Mesendoderm (in vitro differentiated cells): ENCODE measurements at regions not wholly inside any gene's neighbourhood (a gene's known extent, or its start where the extent isn't known, plus 50 kb on each side); places are given as distances from the start of the nearest gene placed in this dataset.

Experiments used
- DNase-seq: peaks from one replicate; pipeline ENCODE4 v3.0.0; 2013
- H2AK5ac ChIP-seq: 2 replicates; pipeline ENCODE4 v1.6.1; 2013; ENCODE audit warnings: low read length, inconsistent platforms
- H2BK120ac ChIP-seq: 2 replicates; pipeline ENCODE4 v1.6.1; 2013; ENCODE audit warnings: low read depth, mild to moderate bottlenecking, low read length, moderate library complexity, mixed read lengths
- H2BK15ac ChIP-seq: replicated peaks from 2 replicates; pipeline ENCODE4 v1.6.1; 2013; ENCODE audit warnings: low read depth, mild to moderate bottlenecking, moderate library complexity
- H2BK5ac ChIP-seq: 2 replicates; pipeline ENCODE4 v1.6.1; 2013; ENCODE audit warnings: low read length, inconsistent platforms
- H3K18ac ChIP-seq: 2 replicates; pipeline ENCODE4 v1.6.1; 2013; ENCODE audit warnings: mild to moderate bottlenecking, low read length, mixed read lengths
- H3K23ac ChIP-seq: one replicate; pipeline ENCODE4 v1.6.1; 2013; ENCODE audit warnings: low read length
- H3K27ac ChIP-seq: 2 replicates; pipeline ENCODE4 v1.5.1; 2013; ENCODE audit warnings: low read depth, mild to moderate bottlenecking, inconsistent platforms, low read length, moderate library complexity
- H3K27me3 ChIP-seq: 2 replicates; pipeline ENCODE4 v1.6.1; 2013; ENCODE audit warnings: low read length, control low read depth, mild to moderate bottlenecking, inconsistent platforms; ENCODE audit not compliant: insufficient read depth, poor library complexity
- H3K36me3 ChIP-seq: 2 replicates; pipeline ENCODE4 v1.6.1; 2013; ENCODE audit warnings: low read length, inconsistent platforms; ENCODE audit not compliant: control insufficient read depth, insufficient read depth
- H3K4ac ChIP-seq: one replicate; pipeline ENCODE4 v1.6.1; 2013; ENCODE audit warnings: low read depth, mild to moderate bottlenecking, low read length, moderate library complexity
- H3K4me1 ChIP-seq: 2 replicates; pipeline ENCODE4 v1.6.1; 2013; ENCODE audit warnings: low read depth, low read length, inconsistent platforms; ENCODE audit not compliant: control insufficient read depth
- H3K4me2 ChIP-seq: 2 replicates; pipeline ENCODE4 v1.6.1; 2013; ENCODE audit warnings: low read length
- H3K4me3 ChIP-seq: 2 replicates; pipeline ENCODE4 v1.5.1; 2013; ENCODE audit warnings: mild to moderate bottlenecking, low read length
- H3K56ac ChIP-seq: one replicate; pipeline ENCODE4 v1.6.1; 2013; ENCODE audit warnings: low read length
- H3K79me1 ChIP-seq: 2 replicates; pipeline ENCODE4 v1.6.1; 2013; ENCODE audit warnings: low read length, inconsistent platforms
- H3K79me2 ChIP-seq: 2 replicates; pipeline ENCODE4 v1.6.1; 2013; ENCODE audit warnings: mild to moderate bottlenecking, low read length; ENCODE audit not compliant: control insufficient read depth, insufficient read depth
- H3K9ac ChIP-seq: 2 replicates; pipeline ENCODE4 v1.6.1; 2013; ENCODE audit warnings: low read length, inconsistent platforms
- H4K5ac ChIP-seq: one replicate; pipeline ENCODE4 v1.6.1; 2013; ENCODE audit warnings: low read length
- H4K8ac ChIP-seq: one replicate; pipeline ENCODE4 v1.6.1; 2013; ENCODE audit warnings: low read depth, mild to moderate bottlenecking, control low read depth, low read length, moderate library complexity
- WGBS: extraction: QIAGEN DNeasy Blood & Tissue Kit; methylation state at CpG from one replicate; pipeline ENCODE4 v1.1.7; 2013; ENCODE audit warnings: low lambda C conversion rate, missing lambda C conversion rate; ENCODE audit not compliant: insufficient coverage; ENCODE audit errors: extremely low coverage; 5-methylcytosine and 5-hydroxymethylcytosine counted together

GRCh38 chr21:28712411-28712810 lies 280.3 kb downstream of the LTN1 start:
- no peak overlapping the region for H2BK15ac ChIP-seq
- no peak overlapping the region for H3K4ac ChIP-seq
- H4K5ac ChIP-seq, result no peak overlapping the region
- H3K36me3 ChIP-seq, result no peaks in the 10 kb centered on the region
- H2BK5ac ChIP-seq, result no peak overlapping the region
- H2AK5ac ChIP-seq, result no peak overlapping the region
- H3K4me2 ChIP-seq, result no peak overlapping the region
- no peaks in the 10 kb centered on the region for H3K79me1 ChIP-seq
- H3K9ac ChIP-seq, result no peak overlapping the region
- H3K27me3 ChIP-seq, result no peaks in the 10 kb centered on the region
- H3K4me1 ChIP-seq, result no peaks in the 10 kb centered on the region
- no peak overlapping the region for H2BK120ac ChIP-seq
- no peaks in the 10 kb centered on the region for H3K79me2 ChIP-seq
- no peak overlapping the region for H3K4me3 ChIP-seq
- no peak overlapping the region for H3K56ac ChIP-seq
- no peak for DNase-seq
- H4K8ac ChIP-seq, result no peak overlapping the region
- H3K27ac ChIP-seq, result no peak overlapping the region
- H3K18ac ChIP-seq, result no peak overlapping the region
- H3K23ac ChIP-seq, result no peak overlapping the region

- no peak overlapping the region for H2AK5ac ChIP-seq
- H2BK15ac ChIP-seq, result no peak overlapping the region
- no peaks in the 10 kb centered on the region for H3K79me2 ChIP-seq
- no peak overlapping the region for H3K9ac ChIP-seq
- no peak overlapping the region for H4K5ac ChIP-seq
- no peaks in the 10 kb centered on the region for H3K79me1 ChIP-seq
- no peaks in the 10 kb centered on the region for H3K4me1 ChIP-seq
- H3K4me3 ChIP-seq, result no peak overlapping the region
- H3K27me3 ChIP-seq, result no peaks in the 10 kb centered on the region
- no peak overlapping the region for H3K56ac ChIP-seq
- H3K18ac ChIP-seq, result no peak overlapping the region
- H3K23ac ChIP-seq, result no peak overlapping the region
- no peak overlapping the region for H3K27ac ChIP-seq
- no peak overlapping the region for H2BK5ac ChIP-seq
- no peak overlapping the region for H2BK120ac ChIP-seq
- no peak overlapping the region for H4K8ac ChIP-seq
- WGBS, result no CpG with 5 or more reads among the region's 4 CpGs
- H3K4ac ChIP-seq, result no peak overlapping the region
- H3K36me3 ChIP-seq, result no peaks in the 10 kb centered on the region
- DNase-seq, result peak; percentile 37
- H3K4me2 ChIP-seq, result no peak overlapping the region
These were observed 287.1 kb downstream of the LTN1 start for GRCh38 chr21:28705616-28706015.

GRCh38 chr21:28704746-28705145 lies 287.9 kb downstream of the LTN1 start:
- Histone ChIP-seq H3K27me3 (no peaks in the 10 kb centered on the region), H4K8ac (no peak overlapping the region), H2BK120ac (no peak overlapping the region), H3K36me3 (no peaks in the 10 kb centered on the region), H3K4ac (no peak overlapping the region), H3K4me2 (no peak overlapping the region), H3K27ac (no peak overlapping the region), H3K18ac (no peak overlapping the region), H3K9ac (no peak overlapping the region), H4K5ac (no peak overlapping the region), H3K56ac (no peak overlapping the region), H3K79me1 (no peaks in the 10 kb centered on the region), H3K23ac (no peak overlapping the region), H2BK15ac (no peak overlapping the region), H3K4me3 (no peak overlapping the region), H3K79me2 (no peaks in the 10 kb centered on the region), H3K4me1 (no peaks in the 10 kb centered on the region), H2BK5ac (no peak overlapping the region), H2AK5ac (no peak overlapping the region)
- no peak for DNase-seq
- no CpG with 5 or more reads among the region's 5 CpGs for WGBS

- Histone ChIP-seq H3K79me1 (no peaks in the 10 kb centered on the region), H3K4me3 (no peak overlapping the region), H3K79me2 (no peaks in the 10 kb centered on the region), H3K18ac (no peak overlapping the region), H4K5ac (no peak overlapping the region), H3K56ac (no peak overlapping the region), H2BK15ac (no peak overlapping the region), H3K27ac (no peak overlapping the region), H3K9ac (no peak overlapping the region), H2AK5ac (no peak overlapping the region), H2BK120ac (no peak overlapping the region), H3K27me3 (no peaks in the 10 kb centered on the region), H4K8ac (no peak overlapping the region), H3K36me3 (no peaks in the 10 kb centered on the region), H3K4me1 (no peaks in the 10 kb centered on the region), H3K4me2 (no peak overlapping the region), H2BK5ac (no peak overlapping the region), H3K4ac (no peak overlapping the region), H3K23ac (no peak overlapping the region)
- DNase-seq, result no peak
- no CpG with 5 or more reads among the region's 2 CpGs for WGBS
These were observed 288.8 kb downstream of the LTN1 start for GRCh38 chr21:28703861-28704260.

- no peak overlapping the region for H4K5ac ChIP-seq
- no peaks in the 10 kb centered on the region for H3K27me3 ChIP-seq
- no peaks in the 10 kb centered on the region for H3K4me1 ChIP-seq
- no peak overlapping the region for H3K56ac ChIP-seq
- H3K36me3 ChIP-seq, result no peaks in the 10 kb centered on the region
- no peak overlapping the region for H2AK5ac ChIP-seq
- no peak overlapping the region for H3K27ac ChIP-seq
- H3K23ac ChIP-seq, result no peak overlapping the region
- no peak overlapping the region for H3K9ac ChIP-seq
- no peak overlapping the region for H3K4me3 ChIP-seq
- no peak overlapping the region for H2BK5ac ChIP-seq
- H3K18ac ChIP-seq, result no peak overlapping the region
- no peak overlapping the region for H2BK15ac ChIP-seq
- no peak for DNase-seq
- H3K79me2 ChIP-seq, result no peaks in the 10 kb centered on the region
- no peak overlapping the region for H2BK120ac ChIP-seq
- no peak overlapping the region for H4K8ac ChIP-seq
- no peak overlapping the region for H3K4me2 ChIP-seq
- no peaks in the 10 kb centered on the region for H3K79me1 ChIP-seq
- 100% methylated on average over 1 of the region's 3 CpGs for WGBS
- no peak overlapping the region for H3K4ac ChIP-seq
These were observed 292.9 kb downstream of the LTN1 start for GRCh38 chr21:28699596-28700259.

- no peaks in the 10 kb centered on the region for H3K36me3 ChIP-seq
- WGBS, result no CpG with 5 or more reads among the region's 1 CpG
These were observed 293.5 kb downstream of the LTN1 start for GRCh38 chr21:28699186-28699585.

More at GRCh38 chr21:28699186-28699585, 293.5 kb downstream of the LTN1 start:
- Histone ChIP-seq H4K5ac (no peak overlapping the region), H3K4me2 (no peak overlapping the region), H3K27ac (no peak overlapping the region), H2AK5ac (no peak overlapping the region), H2BK120ac (no peak overlapping the region), H3K18ac (no peak overlapping the region), H3K4me3 (no peak overlapping the region), H3K23ac (no peak overlapping the region), H3K79me2 (no peaks in the 10 kb centered on the region), H3K4ac (no peak overlapping the region), H2BK5ac (no peak overlapping the region), H3K79me1 (no peaks in the 10 kb centered on the region), H3K27me3 (no peaks in the 10 kb centered on the region), H4K8ac (no peak overlapping the region), H2BK15ac (no peak overlapping the region), H3K4me1 (no peaks in the 10 kb centered on the region), H3K9ac (no peak overlapping the region), H3K56ac (no peak overlapping the region)
- no peak for DNase-seq
